GM12875 (cell line): ENCODE measurements at regions not wholly inside any gene's neighbourhood (a gene's known extent, or its start where the extent isn't known, plus 50 kb on each side); places are given as distances from the start of the nearest gene placed in this dataset.
A peak's percentile ranks its signal among the peaks of the same experiment; 100 is the strongest.

Experiments used
- H3K4me3 ChIP-seq: one replicate; pipeline ENCODE4 v1.5.1; 2011; ENCODE audit warnings: low read depth, low read length, control low read depth
- TF ChIP-seq, protein P1 (sequence below): IDR thresholded peaks from 2 replicates; pipeline ENCODE4 v1.5.1; 2011; ENCODE audit warnings: low read depth, mild to moderate bottlenecking, control low read depth, inconsistent platforms, low read length, moderate library complexity, borderline replicate concordance; ENCODE audit not compliant: insufficient read depth

GRCh38 chr17:33684735-33685134, 391.6 kb upstream of the ASIC2 start:
- TF ChIP-seq, protein P1, sequence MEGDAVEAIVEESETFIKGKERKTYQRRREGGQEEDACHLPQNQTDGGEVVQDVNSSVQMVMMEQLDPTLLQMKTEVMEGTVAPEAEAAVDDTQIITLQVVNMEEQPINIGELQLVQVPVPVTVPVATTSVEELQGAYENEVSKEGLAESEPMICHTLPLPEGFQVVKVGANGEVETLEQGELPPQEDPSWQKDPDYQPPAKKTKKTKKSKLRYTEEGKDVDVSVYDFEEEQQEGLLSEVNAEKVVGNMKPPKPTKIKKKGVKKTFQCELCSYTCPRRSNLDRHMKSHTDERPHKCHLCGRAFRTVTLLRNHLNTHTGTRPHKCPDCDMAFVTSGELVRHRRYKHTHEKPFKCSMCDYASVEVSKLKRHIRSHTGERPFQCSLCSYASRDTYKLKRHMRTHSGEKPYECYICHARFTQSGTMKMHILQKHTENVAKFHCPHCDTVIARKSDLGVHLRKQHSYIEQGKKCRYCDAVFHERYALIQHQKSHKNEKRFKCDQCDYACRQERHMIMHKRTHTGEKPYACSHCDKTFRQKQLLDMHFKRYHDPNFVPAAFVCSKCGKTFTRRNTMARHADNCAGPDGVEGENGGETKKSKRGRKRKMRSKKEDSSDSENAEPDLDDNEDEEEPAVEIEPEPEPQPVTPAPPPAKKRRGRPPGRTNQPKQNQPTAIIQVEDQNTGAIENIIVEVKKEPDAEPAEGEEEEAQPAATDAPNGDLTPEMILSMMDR: no peak
- no peak overlapping the region for H3K4me3 ChIP-seq

- no peak overlapping the region for H3K4me3 ChIP-seq
Observed at GRCh38 chr17:33686171-33686570, 393.1 kb upstream of the ASIC2 start.

GRCh38 chr17:33687831-33688230, 394.7 kb upstream of the ASIC2 start:
- TF ChIP-seq, protein P1: no peak

More at GRCh38 chr17:33686171-33686570, 393.1 kb upstream of the ASIC2 start:
- TF ChIP-seq, protein P1: peak; percentile 64

GRCh38 chr17:33688771-33689170, 395.7 kb upstream of the ASIC2 start:
- TF ChIP-seq, protein P1: no peak
- no peak overlapping the region for H3K4me3 ChIP-seq

More at GRCh38 chr17:33687831-33688230, 394.7 kb upstream of the ASIC2 start:
- no peak overlapping the region for H3K4me3 ChIP-seq

DNA sequence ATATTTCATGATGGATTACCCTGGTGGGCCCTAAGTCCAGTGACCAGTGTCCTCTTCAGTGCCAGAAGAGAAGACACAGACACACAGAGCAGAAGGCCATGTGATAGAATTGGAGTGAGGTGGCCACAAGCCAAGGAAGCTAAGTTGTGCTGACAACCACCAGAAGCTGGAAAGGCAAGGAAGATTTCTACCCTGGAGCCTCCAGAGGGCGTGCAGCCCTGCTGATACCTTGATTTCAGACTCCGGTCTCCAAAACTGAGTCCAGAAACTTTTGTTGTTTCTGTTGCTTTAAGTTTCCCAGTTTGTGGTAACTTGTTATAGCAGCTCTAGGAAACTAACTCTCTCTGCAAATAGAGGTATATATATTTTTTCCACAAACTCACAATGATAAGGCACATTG, 396.6 kb upstream of the ASIC2 start:
- H3K4me3 ChIP-seq: no peak overlapping the region
- TF ChIP-seq, protein P1: peak; percentile 11; the same call in 1 of the 2 replicates

DNA sequence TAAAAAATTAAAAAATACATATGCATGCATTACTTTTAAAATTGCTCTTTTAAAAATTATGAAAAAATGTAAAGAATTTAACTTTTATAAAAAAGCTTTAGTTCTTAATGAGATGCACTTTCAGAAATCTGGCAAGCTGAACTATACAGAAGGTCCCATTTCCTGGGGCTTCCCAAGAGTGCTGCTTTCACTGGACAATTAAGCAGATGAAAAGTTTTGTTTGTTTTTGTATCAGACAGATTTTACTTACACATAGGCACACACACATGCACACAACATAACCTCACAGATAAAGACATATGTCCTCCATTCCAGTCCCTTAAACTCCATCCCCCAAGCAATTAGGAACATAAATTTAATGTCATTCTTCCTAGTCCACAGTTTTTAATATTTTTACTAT, 402.3 kb upstream of the ASIC2 start:
- no peak overlapping the region for H3K4me3 ChIP-seq
- TF ChIP-seq, protein P1: no peak

GRCh38 chr17:33696102-33696501, 403.0 kb upstream of the ASIC2 start:
- no peak overlapping the region for H3K4me3 ChIP-seq
- TF ChIP-seq, protein P1: no peak
